Brain pericyte (primary cell): ENCODE measurements at regions not wholly inside any gene's neighbourhood (a gene's known extent, or its start where the extent isn't known, plus 50 kb on each side); places are given as distances from the start of the nearest gene placed in this dataset.
"Not testable (repeated sequence)": the region's sequence is repeated elsewhere in the genome, so short reads cannot be mapped to it uniquely, and the experiment has no call there.

Experiments used
- DNase-seq: peaks from one replicate; pipeline ENCODE4 v3.0.0-alpha.2; 2012; ENCODE audit warnings: low read depth, low spot score

DNA sequence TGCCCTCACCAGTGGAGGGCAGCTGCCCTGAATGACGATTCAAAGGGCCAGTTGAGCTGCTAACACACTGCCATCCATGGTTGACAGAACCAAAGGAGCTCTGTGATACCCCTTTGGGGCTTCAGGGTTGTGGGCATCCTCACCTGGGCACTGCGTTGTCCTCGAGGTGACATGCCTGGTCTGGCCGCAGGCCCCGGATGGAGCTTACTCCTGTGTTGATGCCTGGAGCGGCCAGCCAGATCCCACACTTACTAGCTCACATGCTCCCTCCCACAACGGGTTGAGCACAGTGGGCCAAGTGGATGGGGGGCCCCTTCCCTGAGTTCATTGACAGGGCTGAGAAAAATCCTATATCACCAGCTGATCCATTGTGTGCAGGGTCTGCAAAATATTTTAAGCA is 898.9 kb downstream of the TAF11L14 start:
- DNase-seq: no peak

DNA sequence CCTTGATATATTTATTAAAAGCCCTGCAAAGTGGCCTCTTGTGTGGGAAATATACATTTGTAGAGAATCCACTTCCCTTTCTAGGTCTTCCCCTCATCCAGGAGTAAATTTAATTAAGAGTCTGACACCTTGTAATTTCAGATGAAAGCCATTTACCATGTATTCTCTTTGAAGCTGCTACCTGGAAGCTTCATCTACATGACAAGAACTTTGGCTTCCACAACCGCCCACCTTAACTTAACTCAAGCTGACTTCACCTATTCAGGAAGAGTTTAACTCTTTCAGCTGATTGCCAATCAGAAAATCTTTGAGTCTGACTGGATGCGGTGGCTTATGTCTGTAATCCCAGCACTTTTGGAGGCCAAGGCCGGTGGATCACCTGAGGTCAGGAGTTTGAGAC is 899.9 kb downstream of the TAF11L14 start:
- DNase-seq: no peak

DNA sequence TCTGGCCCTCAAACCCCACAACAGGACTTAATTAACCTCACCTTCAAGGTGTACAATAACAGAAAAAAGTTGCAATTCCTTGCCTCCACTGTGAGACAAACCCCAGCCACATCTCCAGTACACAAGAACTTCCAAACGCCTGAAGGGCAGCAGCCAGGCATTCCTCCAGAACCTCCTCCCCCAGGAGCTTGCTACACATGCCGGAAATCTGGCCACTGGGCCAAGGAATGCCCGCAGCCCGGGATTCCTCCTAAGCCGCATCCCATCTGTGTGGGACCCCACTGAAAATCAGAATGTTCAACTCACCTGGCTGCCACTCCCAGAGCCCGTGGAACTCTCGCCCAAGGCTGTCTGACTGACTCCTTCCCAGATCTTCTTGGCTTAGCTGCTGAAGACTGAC is 901.5 kb downstream of the TAF11L14 start:
- not testable (repeated sequence) for DNase-seq

DNA sequence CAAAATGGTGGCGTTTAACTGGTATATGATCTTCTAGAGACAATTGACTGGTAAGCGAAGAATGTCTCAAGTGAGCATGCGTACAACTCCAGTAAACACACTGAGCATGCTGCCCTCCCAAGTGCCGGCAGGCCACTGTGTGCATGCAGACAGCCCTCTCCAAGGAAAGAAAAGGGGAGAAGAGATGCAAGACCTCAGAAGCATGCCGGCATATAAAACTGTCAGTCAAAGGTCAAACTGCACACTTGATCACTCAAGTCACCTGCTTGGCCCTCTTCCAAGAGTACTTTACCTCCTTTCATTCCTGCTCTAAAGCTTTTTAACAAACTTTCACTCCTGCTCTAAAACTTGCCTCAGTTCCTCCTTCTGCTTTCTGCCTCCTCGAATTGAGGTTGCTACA is 910.2 kb downstream of the TAF11L14 start:
- DNase-seq: no peak

DNA sequence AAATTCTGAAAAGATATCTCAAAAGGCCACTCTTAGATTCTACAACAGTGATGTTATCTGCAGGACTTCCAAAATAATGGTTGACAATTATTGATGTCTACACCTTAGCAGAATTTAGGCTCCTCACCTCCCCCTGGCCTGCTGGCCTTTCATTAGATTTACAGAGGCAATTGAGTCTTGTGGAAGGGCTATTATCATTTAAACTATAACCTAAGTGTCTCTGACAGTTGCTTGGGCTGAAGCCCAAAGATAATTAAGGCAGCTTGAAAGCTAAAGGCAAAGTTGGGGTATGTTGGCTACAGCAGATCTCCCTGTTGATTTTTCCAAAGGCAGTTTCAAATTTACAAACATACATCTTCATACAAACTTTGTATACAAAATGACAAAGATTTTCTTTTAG is 912.3 kb downstream of the TAF11L14 start:
- no peak for DNase-seq

DNA sequence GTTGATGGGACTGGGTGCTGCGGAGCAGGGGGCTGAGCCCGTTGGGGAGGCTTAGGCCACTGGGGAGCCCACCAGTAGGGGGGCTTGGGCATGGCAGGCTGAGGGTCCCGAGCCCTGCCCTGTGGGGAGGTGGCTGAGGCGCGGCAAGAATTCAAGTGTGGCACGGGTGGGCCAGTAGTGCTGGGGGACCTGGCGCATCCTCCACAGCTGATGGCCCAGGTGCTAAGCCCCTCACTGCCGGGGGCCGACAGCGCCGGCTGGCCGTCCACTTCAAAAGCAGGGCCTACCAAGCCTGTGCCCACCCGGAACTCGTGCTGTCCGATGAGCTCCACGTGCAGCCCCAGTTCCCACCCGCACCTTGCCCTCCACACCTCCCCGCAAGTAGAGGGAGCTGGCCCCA is 917.5 kb downstream of the TAF11L14 start:
- DNase-seq: no peak

DNA sequence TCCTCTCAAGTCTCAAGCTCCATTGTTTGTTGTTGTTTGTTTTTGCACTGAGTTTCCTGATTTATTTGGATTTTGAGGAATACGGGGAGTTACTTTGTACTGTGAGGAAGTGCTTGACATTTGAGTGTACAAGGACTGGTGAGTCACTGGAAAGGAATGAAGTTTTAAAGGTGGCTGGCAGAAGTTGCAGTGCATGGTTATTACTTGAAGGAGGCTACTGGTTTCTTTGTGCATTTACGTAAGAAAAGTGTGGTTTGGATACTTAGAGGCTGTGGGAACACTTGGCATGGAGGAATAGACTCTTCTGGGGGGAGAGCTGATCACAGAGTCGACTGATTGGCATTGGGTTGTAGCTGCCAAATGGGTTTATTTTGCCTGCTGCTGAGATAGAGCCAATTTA is 919.0 kb downstream of the TAF11L14 start:
- no peak for DNase-seq

DNA sequence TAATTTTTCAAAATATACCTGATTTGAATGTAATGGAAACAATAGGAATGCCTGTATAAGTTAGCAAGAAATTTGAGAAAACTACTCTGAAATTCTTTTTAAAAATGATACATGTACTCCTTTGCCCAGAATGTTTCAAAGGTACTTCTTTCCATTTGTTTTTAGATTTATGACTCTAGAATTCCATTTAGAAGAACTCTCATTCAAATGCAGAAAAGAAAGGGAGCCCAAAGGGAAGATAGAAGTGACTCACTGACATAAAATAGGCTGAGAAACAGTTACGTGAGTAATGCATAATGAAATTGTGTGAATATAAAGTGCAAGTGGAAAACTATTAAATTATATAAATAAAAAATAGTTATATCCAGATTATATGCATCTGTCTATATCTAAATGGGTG is 926.3 kb downstream of the TAF11L14 start:
- no peak for DNase-seq

DNA sequence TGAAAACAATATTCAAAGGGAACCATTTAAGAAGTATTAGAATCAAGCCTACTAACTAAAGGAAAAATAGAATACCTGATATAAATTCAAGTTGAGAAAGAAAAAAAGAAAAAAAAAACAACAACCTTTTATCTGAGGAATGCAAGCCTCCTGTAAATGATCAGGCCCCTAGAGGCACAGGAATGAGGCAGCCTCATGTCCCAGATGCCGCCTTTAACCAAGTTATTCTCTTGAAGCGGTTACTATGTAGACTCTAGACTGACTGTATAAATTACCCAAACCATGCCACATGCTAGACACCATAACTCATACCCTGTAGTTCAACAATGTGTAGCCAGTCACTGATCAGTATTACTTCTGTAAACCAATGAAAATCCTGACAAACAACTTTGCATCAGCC is 929.6 kb downstream of the TAF11L14 start:
- no peak for DNase-seq

DNA sequence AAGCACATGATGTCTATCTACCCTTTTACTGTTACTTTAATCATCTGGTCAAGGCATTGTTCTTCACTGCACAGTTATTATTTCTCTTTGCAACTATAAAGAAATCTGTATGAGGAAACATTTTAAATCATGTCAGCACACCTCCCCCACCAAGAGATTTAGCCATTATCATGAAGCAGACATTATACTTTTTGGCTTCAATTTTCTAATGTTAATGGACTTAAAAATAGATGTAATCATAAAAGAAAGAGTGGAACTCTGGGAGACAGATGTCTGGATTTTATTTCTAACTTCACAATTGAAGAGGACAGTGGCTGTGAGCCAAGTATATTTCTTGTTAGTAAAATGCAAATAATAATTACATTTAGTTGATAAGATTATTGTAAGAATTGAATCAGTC is 932.4 kb downstream of the TAF11L14 start:
- no peak for DNase-seq

DNA sequence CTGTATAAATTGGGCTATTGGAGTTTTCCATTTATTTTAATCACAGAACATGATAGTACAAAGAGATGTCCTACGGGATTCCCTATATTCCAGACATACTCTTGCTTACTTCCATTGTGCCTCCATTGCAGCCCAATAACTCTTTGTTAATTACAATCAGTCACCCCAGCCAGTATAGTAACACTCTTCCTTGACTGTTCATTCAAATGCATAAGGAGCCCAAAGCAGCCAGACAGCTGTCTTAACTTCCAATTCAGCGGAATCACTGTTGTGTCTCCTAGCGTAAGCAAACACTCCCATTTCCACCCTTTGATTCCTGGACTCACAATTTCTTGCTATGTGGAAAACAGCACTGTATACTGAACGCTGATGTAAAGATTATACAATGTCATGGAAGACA is 942.3 kb downstream of the TAF11L14 start:
- no peak for DNase-seq

DNA sequence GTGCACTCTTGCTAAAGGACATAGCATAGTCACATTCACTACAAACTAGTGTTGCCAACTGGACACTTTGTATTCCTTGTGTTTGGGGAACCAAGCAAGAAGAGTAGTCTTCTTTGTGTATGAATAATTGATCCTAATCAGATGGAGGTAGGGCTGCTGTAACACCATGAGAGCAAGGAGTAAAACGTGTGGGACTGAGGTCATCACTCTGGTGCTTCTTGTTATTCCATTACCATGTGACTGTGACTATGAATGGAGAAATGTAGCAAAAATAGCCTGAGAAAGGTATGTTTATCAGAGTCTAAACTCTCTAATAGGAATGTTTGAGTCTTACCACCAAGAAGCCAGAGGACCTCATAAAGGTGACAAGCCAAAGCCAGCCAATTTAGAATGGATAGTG is 966.9 kb downstream of the TAF11L14 start:
- DNase-seq: no peak

DNA sequence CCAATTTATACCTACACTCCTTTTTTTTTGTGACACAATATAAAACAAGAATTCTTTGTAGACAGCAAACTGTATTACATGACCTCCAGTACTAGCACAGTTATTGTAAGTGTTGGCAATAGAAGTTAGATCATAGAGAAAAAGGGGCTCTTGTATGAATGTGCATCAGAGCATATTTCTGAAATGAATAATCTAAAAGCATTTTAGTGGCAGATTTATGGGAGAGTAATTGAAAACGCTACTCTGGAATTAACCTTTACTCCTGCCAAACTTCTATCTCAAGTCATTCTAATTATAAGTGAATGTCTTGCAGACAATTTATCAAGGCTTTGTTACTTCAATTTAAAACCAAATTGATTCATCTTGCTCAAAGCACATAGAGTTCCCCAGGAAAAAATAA is 968.1 kb downstream of the TAF11L14 start:
- no peak for DNase-seq

DNA sequence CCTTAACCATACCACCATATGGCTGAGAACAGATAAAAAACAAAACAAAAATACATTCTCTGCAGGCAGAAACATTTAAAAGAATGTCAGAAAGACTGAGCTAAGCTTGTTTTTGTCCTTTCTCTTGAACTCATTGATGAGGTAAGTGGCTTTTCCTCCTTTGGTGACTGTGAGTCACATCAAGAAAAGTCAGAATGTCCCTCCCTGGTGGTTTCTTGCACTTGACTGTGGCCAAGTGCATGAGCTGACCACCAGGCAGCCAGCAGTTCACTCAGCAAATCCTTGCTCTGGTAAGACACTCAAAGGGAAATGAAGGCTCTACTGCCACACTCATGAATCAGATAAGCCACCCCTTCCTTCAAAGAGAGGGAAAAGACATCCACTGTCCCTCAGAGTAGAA is 970.9 kb downstream of the TAF11L14 start:
- no peak for DNase-seq

DNA sequence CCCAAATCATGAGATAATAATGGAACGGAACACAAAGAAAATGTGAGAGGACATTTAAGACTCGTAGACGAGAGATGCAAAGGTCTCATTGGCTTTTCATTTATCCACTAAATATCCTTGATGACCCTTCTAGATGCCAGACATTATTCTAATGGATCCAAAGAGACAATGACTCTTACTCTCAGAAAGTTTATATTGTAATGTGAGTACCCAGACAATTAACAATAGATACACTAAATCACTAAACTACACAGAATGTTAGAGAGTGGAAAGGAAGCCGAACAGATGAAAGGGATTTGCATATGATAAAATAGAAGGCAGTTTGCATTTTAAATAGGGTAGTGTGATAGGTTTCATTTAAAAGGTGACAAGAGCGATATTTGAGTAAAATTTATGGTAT is 973.3 kb downstream of the TAF11L14 start:
- no peak for DNase-seq

DNA sequence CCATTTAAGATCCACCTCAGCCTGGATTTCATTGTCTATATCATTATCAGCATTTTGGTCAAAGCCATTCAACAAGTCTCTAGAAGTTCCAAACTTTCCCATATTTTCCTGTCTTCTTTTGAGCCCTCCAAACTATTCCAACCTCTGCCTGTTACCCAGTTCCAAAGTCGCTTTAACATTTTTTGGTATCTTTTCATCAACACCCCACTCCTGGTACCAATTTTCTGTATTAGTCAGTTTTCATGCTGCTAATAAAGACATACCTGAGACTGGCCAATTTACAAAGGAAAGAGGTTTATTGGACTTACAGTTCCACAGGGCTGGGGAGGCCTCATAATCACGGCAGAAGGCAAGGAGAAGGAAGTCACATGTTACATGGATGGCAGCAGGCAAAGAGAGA is 982.9 kb downstream of the TAF11L14 start:
- DNase-seq: not testable (repeated sequence)

DNA sequence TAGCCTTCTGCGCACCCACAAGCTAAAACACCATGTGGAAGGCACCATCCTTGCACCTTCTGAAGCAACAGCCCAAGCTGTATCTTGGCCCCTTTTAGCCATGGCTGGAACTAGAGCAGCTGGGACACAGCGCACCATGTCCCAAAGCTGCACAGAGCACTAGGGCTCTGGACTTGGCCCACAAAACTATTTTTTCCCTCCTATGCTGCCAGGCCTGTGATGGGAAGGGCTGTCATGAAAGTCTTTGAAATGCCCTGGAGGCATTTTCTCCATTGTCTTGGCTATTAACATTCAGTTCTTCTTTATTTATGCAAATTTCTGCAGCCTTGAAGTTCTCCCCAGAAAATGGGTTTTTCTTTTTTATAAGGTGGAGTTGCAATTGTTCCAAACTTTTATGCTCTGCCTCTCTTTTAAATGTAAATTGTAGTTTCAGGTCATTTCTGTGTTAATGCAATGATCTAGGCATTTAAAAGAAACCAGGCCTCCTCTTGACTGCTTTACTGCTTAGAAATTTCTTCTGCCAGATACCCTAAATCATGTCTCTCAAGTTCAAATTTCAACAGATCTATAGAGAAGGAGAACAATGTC is 996.3 kb downstream of the TAF11L14 start:
- no peak for DNase-seq

DNA sequence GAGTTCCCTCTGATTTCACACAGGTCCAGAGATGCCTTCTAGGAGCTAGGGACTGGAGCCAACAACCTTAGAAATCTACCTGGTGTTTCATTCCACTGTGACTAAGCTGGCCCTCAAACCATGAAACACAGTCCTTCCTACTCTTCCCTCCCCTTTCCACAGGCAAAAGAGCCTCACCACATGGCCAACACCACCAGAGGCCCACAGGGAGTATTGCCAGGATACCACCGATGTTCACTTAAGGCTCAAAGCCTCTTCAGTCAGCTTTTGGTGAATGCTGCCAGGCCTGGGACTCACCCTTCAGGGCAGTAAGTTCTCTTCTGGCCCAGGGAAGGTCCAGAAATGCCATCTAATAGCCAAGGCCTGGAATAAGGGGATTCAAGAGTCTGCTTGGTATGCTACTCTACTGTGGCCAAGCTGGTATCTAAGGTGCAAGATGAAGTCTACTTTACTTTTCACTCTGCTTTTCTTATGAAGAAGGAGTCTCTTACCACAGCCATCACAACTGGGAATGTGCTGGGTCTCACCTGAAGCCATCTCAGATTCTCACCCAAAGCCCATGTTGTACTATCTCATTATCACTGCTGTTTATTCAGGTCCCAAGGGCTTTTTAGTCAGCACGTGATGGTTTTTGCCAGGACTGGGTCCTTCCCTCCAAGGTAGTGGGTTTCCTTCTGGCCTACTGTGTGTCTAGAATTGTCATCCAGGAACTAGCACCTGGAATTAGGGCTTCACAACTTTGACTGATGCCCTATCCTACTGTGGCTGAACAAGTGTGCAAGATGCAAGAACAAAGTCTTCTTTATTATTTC is 1018.4 kb downstream of the TAF11L14 start:
- DNase-seq: no peak

DNA sequence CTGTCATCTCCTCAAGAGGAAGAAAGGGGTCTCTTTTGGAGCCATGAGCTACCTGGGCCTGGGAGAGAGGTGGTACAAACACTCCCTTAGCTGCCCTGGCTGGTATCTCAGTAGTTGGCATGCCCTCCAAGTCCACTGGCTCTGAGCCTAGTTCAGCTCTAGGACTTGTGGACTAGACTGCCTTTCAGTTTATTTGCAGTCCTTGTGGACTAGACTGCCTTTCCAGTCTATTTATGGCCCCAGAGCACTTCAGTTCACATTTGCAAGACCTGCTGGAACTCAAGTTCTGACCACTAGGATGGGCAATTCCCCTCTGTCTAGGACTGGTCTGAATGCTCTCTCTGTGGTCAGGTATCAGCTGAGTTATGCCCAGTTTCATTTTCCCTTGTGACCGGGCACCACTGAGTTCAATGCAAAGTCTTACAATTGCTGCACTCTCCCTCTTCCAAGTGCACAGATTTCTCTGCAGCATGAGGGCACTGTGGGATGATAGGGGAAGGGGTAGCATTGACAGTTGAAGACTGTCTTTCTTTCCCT is 1019.0 kb downstream of the TAF11L14 start:
- DNase-seq: no peak

DNA sequence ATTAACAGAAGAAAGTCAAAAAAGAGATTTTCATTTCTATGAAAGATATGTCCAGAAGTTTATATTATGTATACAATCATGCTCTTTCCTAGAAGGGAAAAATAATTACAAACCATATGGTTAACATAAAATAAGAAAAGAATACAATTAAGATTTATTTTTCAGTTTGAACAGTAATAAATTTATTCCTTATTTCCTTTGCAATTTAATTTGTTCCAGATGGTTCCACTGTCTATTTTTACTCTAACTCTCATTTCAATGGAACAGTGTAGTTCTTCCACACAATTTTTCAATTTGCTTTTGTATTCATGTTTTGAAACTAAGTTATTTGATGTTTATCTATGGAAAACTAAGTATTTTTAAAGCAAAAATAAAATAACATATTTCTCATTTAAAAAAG is 1026.3 kb downstream of the TAF11L14 start:
- no peak for DNase-seq

DNA sequence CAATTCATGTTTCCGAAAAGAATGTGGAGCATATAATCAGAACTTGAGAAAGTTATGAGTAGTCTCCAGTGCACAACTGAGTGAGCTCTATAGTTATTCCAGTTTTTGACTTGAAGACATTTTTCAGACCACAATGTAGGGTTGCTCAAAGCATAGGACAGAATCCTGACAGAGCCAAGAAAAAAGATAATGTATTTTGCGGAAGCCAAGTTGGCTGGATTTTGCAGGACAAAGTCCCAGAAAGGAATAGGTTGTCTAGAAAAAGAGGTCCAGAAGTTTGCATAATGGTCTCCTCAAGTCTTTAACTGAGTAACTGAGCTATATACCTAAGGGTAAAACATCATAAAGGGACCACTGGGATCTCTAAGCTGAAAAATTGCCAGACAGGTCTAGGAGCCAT is 1028.0 kb downstream of the TAF11L14 start:
- DNase-seq: no peak

DNA sequence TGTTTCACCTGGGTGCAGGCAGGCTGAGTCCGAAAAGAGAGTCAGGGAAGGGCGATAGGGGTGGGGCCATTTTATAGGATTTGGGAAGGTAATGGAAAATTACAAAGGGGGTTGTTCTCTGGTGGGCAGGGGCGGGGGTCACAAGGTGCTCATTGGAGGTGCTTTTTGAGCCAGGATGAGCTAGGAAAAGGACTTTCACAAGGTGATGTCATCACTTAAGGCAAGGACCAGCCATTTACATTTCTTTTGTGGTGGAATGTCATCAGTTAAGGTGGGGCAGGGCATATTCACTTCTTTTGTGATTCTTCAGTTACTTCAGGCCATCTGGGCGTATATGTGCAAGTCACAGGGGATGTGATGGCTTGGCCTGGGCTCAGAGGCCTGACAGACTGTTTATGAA is 1040.0 kb downstream of the TAF11L14 start:
- not testable (repeated sequence) for DNase-seq

DNA sequence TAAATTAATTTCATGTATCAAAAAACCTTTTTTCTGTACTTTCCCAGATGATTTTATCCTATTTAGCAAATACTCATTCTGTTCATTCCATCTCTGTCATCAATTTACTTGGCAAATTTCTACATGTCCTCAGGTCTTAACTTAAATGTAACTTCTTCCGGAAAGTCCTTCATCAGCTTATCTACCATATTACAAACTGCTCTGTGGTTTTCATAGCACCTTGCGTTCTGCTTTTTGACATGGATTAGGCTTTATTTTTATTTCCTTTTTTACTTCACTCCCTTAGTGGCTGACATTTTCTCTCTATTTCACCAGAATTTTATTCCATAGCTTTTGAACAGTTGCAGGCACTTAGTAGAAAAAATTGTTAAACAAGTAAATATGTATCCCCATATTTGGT is 1040.8 kb downstream of the TAF11L14 start:
- DNase-seq: no peak
